KMS-11 (cell line): ENCODE measurements at regions not wholly inside any gene's neighbourhood (a gene's known extent, or its start where the extent isn't known, plus 50 kb on each side); places are given as distances from the start of the nearest gene placed in this dataset.

Experiments used
- H2AFZ ChIP-seq: fragments of 200-600 bp; sonication (generic); 2 replicates; pipeline ENCODE4 v1.6.1; 2016; ENCODE audit warnings: antibody characterized with exemption, mixed run types, low read depth
- H3K27ac ChIP-seq: fragments of 200-600 bp; sonication (generic); 2 replicates; pipeline ENCODE4 v1.6.1; 2016; ENCODE audit warnings: mild to moderate bottlenecking, mixed run types
- H3K27me3 ChIP-seq: fragments of 200-600 bp; sonication (generic); 2 replicates; pipeline ENCODE4 v1.6.1; 2017; ENCODE audit warnings: mild to moderate bottlenecking, low read depth, mixed run types, moderate library complexity; ENCODE audit not compliant: insufficient read depth
- H3K36me3 ChIP-seq: fragments of 200-600 bp; sonication (generic); 2 replicates; pipeline ENCODE4 v1.6.1; 2017; ENCODE audit warnings: mild to moderate bottlenecking, mixed run types; ENCODE audit not compliant: insufficient read depth
- H3K4me1 ChIP-seq: fragments of 200-600 bp; sonication (generic); 2 replicates; pipeline ENCODE4 v1.6.1; 2016; ENCODE audit warnings: mild to moderate bottlenecking, low read depth, mixed run types; ENCODE audit not compliant: poor library complexity, severe bottlenecking
- H3K4me2 ChIP-seq: fragments of 200-600 bp; sonication (generic); 2 replicates; pipeline ENCODE4 v1.7.0; 2016; ENCODE audit warnings: mild to moderate bottlenecking, mixed run types
- H3K4me3 ChIP-seq: fragments of 200-600 bp; sonication (generic); IDR thresholded peaks from 2 replicates; pipeline ENCODE4 v1.6.1; 2017; ENCODE audit warnings: low read depth, low read length, mixed read lengths; ENCODE audit not compliant: insufficient read depth
- H3K79me2 ChIP-seq: fragments of 200-600 bp; sonication (generic); 2 replicates; pipeline ENCODE4 v1.6.1; 2016; ENCODE audit warnings: low read depth, mixed run types; ENCODE audit not compliant: insufficient read depth
- H3K9ac ChIP-seq: fragments of 200-600 bp; sonication (generic); 2 replicates; pipeline ENCODE4 v1.6.1; 2016; ENCODE audit warnings: mild to moderate bottlenecking, mixed run types
- H4K20me1 ChIP-seq: fragments of 200-600 bp; sonication (generic); 2 replicates; pipeline ENCODE4 v1.6.1; 2016; ENCODE audit warnings: mild to moderate bottlenecking, mixed run types; ENCODE audit not compliant: insufficient read depth
- TF ChIP-seq, protein P1 (sequence below): fragments of 200-600 bp; sonication (generic); conservative IDR thresholded peaks from 2 replicates; pipeline ENCODE4 v1.6.1; 2017; ENCODE audit warnings: low read depth, mild to moderate bottlenecking, antibody characterized with exemption, low read length, moderate library complexity, mixed read lengths

DNA sequence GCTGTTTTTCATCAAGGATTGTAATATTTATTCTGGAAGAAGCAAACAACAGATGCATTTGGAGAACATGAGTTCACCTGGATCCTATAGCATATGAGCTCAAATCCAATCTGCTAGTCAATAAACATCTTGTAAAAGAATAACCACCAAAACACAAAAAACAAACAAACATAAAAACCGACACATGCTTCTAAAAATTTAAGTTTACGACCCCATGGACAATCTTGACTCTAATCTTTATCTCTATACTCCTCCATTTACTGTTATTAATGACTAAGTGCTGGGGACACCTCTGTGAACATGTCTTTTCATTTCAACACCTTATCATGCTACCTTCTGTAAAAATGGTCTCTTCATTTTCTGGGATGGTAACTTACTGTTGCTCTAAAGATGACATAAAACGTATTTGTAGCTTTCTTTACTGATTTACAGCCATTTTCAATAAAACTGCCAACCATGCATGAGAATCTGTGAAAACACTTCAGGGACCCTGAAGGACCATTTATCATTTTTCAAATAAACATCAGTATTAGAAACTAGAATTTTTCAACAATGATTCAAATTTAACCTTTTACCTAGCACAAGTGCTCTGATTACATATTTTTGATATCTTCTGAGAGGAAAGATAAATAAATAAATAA is 123.8 kb upstream of the SOX5 start:
- H3K27me3 ChIP-seq = no peaks in the 10 kb centered on the region
- no peak overlapping the region for H3K4me2 ChIP-seq

DNA sequence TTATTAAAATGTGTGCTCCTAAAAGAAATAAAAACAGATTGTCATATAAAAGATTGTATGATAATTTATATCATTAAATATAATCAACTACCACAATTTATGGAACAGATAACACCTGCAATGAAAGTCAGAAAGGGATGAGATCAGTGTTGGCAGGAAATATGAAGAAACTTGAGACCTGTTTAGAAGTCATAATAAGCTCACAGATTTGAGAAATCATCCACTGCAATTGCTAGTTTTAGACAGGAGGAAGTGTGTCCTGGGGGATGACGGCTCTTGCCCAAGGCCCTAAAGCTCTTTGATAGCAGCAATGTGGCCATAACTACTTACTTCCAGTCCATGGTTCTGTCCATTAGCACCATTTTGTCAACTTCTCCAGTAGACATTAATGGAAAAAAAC is 122.8 kb upstream of the SOX5 start:
- no peak overlapping the region for H2AFZ ChIP-seq
- no peak overlapping the region for H3K4me2 ChIP-seq
- H3K9ac ChIP-seq = no peak overlapping the region
- H3K4me3 ChIP-seq = no peak overlapping the region
- H3K27me3 ChIP-seq = no peaks in the 10 kb centered on the region
- no peaks in the 10 kb centered on the region for H4K20me1 ChIP-seq
- TF ChIP-seq, protein P1, sequence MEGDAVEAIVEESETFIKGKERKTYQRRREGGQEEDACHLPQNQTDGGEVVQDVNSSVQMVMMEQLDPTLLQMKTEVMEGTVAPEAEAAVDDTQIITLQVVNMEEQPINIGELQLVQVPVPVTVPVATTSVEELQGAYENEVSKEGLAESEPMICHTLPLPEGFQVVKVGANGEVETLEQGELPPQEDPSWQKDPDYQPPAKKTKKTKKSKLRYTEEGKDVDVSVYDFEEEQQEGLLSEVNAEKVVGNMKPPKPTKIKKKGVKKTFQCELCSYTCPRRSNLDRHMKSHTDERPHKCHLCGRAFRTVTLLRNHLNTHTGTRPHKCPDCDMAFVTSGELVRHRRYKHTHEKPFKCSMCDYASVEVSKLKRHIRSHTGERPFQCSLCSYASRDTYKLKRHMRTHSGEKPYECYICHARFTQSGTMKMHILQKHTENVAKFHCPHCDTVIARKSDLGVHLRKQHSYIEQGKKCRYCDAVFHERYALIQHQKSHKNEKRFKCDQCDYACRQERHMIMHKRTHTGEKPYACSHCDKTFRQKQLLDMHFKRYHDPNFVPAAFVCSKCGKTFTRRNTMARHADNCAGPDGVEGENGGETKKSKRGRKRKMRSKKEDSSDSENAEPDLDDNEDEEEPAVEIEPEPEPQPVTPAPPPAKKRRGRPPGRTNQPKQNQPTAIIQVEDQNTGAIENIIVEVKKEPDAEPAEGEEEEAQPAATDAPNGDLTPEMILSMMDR = no peak
- no peaks in the 10 kb centered on the region for H3K79me2 ChIP-seq
- H3K27ac ChIP-seq = no peak overlapping the region
- H3K36me3 ChIP-seq = no peaks in the 10 kb centered on the region
- no peaks in the 10 kb centered on the region for H3K4me1 ChIP-seq

More for the DNA sequence above, 123.8 kb upstream of the SOX5 start:
- TF ChIP-seq, protein P1 = no peak
- Histone ChIP-seq H3K4me1 (no peaks in the 10 kb centered on the region), H3K4me3 (no peak overlapping the region), H3K27ac (no peak overlapping the region), H2AFZ (no peak overlapping the region), H4K20me1 (no peaks in the 10 kb centered on the region), H3K36me3 (no peaks in the 10 kb centered on the region), H3K79me2 (no peaks in the 10 kb centered on the region), H3K9ac (no peak overlapping the region)

DNA sequence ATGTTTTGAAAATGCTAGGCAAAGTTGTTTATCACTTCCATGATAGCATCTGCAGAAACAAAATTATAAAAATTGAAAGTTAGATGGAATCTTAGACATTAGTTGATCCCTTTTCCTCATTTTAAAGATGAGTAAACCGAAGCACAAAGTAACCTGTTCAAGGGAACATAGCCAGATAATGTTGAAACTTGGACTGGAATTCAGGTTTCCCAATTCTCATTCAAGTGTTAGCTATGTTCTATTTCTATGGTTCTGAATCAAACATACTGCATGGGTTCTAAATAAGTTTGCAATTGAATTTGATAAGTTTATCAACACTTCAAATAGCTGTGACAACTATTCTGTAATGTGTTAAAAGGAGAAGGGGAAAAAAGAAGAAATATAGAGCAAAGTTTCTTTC is 122.4 kb upstream of the SOX5 start:
- Histone ChIP-seq H3K4me2 (no peak overlapping the region), H3K79me2 (no peaks in the 10 kb centered on the region), H3K27me3 (no peaks in the 10 kb centered on the region), H3K27ac (no peak overlapping the region), H2AFZ (no peak overlapping the region), H3K4me3 (no peak overlapping the region), H3K36me3 (no peaks in the 10 kb centered on the region), H4K20me1 (no peaks in the 10 kb centered on the region), H3K4me1 (no peaks in the 10 kb centered on the region), H3K9ac (no peak overlapping the region)
- TF ChIP-seq, protein P1 = no peak

DNA sequence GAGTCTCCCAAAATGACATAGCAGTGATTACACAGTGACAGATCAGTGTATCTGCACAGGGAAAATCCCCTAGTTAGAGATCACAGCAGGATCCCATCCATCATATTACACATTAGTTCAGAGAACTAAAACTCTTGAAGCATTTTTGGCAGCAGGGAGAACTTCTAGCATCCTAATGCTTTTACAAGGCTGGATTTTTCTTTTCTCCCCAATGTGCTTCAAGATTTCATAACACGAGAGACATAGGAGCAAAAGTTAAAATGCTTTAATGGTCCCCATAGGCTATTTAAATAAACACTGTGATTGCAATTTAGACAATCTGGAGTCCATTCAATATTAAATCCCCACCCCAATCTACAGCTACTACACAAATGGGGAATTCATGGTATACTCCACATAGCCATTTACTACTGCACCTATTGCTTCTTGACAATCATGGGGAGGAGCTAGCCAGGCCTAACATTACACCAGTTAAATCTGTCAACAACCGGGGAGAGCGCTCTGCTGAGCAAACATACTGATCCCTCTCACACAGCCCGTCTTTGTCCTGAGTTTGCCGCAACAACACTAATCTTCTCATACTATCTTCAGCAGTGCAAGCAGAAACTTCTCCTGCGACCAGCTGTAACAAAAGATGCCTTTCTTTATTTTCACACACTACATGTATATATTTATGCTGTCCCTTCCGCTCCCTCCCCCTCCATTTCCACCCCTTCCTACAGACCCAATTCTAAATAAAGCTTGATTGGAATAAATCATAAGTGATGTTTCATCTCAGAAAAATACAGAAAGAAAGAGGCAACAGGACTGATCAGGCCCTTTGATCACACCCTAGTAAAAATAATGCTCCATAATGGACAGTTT is 120.3 kb upstream of the SOX5 start:
- Histone ChIP-seq H3K4me1 (no peaks in the 10 kb centered on the region), H3K36me3 (no peaks in the 10 kb centered on the region), H2AFZ (no peak overlapping the region), H3K27me3 (no peaks in the 10 kb centered on the region), H3K4me3 (no peak overlapping the region), H3K9ac (no peak overlapping the region), H3K79me2 (no peaks in the 10 kb centered on the region), H3K4me2 (no peak overlapping the region), H4K20me1 (no peaks in the 10 kb centered on the region), H3K27ac (no peak overlapping the region)
- TF ChIP-seq, protein P1 = no peak
